ENCODE measurements at regions not wholly inside any gene's neighbourhood (a gene's known extent, or its start where the extent isn't known, plus 50 kb on each side); places are given as distances from the start of the nearest gene placed in this dataset.

GRCh38 chr1:168369655-168370054 lies 89.0 kb downstream of the TBX19 start:
- no peak overlapping the region for H3K4ac ChIP-seq (ENCODE audit: low read depth, low read length)
- H3K14ac ChIP-seq (replicated peaks; ENCODE audit: low read depth, low read length) = no peak overlapping the region
- H3K56ac ChIP-seq (ENCODE audit: extremely low read depth, insufficient read depth, low read length) = no peak overlapping the region
- no peaks in the 10 kb centered on the region for H3K9me1 ChIP-seq (ENCODE audit: insufficient read depth, low read length)
- H3K4me1 ChIP-seq (ENCODE audit: control insufficient read depth, insufficient read depth, low read length) = no peaks in the 10 kb centered on the region
- H4K20me1 ChIP-seq (ENCODE audit: insufficient read depth, low read length) = no peaks in the 10 kb centered on the region
- H3K18ac ChIP-seq (ENCODE audit: low read depth, low read length) = no peak overlapping the region
- H4K5ac ChIP-seq (ENCODE audit: low read depth, low read length) = no peak overlapping the region
- H3K4me3 ChIP-seq (ENCODE audit: insufficient read depth, low read depth, low read length) = no peak overlapping the region
- no CpG with 5 or more reads among the region's 5 CpGs for WGBS, 2 experiments (ENCODE audit: extremely low coverage in 2 of 2, insufficient read length in 1 of 2)
- H3K4me2 ChIP-seq (ENCODE audit: low read depth, low read length) = no peak overlapping the region
- ChIA-PET CTCF (no interaction called here), POLR2A (ENCODE audit: unreplicated experiment) (no interaction called here)
- no peak overlapping the region for H2BK20ac ChIP-seq (ENCODE audit: low read depth, low read length)
- H4K91ac ChIP-seq (ENCODE audit: insufficient read depth, low read depth, low read length) = no peak overlapping the region
- no peak overlapping the region for H2BK5ac ChIP-seq (ENCODE audit: low read depth, low read length, poor library complexity, severe bottlenecking)
- DNase-seq (no peak), ATAC-seq (ENCODE audit: low read depth) (no peak)
- H4K8ac ChIP-seq (ENCODE audit: low read depth in 2 of 2, low read length in 2 of 2) = no peak overlapping the region
- in situ Hi-C loops (cut with MboI; ENCODE audit: low sequenced_read_pairs) (no loop called here), intact Hi-C loops (cut with micrococcal nuclease) (no loop called here), dilution Hi-C loops (cut with HindIII; ENCODE audit: low sequenced_read_pairs, unreplicated experiment) (no loop called here)
- no peak overlapping the region for H3K23ac ChIP-seq (ENCODE audit: low read depth, low read length)
- TF ChIP-seq CHD1 (IDR thresholded peaks at IDR 0.05; ENCODE audit: low read depth, low read length) = no peak
- no peak for TF ChIP-seq RCOR1 (IDR thresholded peaks at IDR 0.05; ENCODE audit: insufficient replicate concordance, low read length)
- no peak for TF ChIP-seq SMC3 (IDR thresholded peaks at IDR 0.05; ENCODE audit: low read depth, low read length)
- no peak for TF ChIP-seq MXI1 (IDR thresholded peaks at IDR 0.05; ENCODE audit: borderline replicate concordance, low read depth, low read length)
- TF ChIP-seq ELK1 (IDR thresholded peaks at IDR 0.05; ENCODE audit: borderline replicate concordance, low read depth, low read length) = no peak
- TF ChIP-seq RFX5 (IDR thresholded peaks at IDR 0.05; ENCODE audit: low read depth, low read length) = no peak
- TF ChIP-seq POLR2A (IDR thresholded peaks at IDR 0.05; ENCODE audit: low read depth, low read length) = no peak
- no peak for TF ChIP-seq NFE2L2 (IDR thresholded peaks at IDR 0.05; ENCODE audit: low read depth, low read length)
- no peak for TF ChIP-seq MAZ (IDR thresholded peaks at IDR 0.05; ENCODE audit: borderline replicate concordance, low read depth, low read length)
- no peak for TF ChIP-seq CTCF (conservative IDR thresholded peaks at IDR 0.05; ENCODE audit: low read depth, low read length)
- no peak for TF ChIP-seq RAD21 (IDR thresholded peaks at IDR 0.05; ENCODE audit: low read length)
- no peak for TF ChIP-seq USF2 (IDR thresholded peaks at IDR 0.05; ENCODE audit: low read depth, low read length)
- TF ChIP-seq CEBPB (IDR thresholded peaks at IDR 0.05; ENCODE audit: low read depth, low read length) = no peak
- no peak for TF ChIP-seq MAFK (IDR thresholded peaks at IDR 0.05; ENCODE audit: low read depth, low read length)
- TF ChIP-seq BHLHE40 (IDR thresholded peaks at IDR 0.05; ENCODE audit: low read depth, low read length) = no peak
- TF ChIP-seq FOS (IDR thresholded peaks at IDR 0.05; ENCODE audit: low read depth, low read length) = no peak
- H2BK15ac ChIP-seq (ENCODE audit: low read depth, low read length) = no peak overlapping the region
- no peak overlapping the region for H2BK120ac ChIP-seq (ENCODE audit: low read depth, low read length)
- no peak overlapping the region for H3K27ac ChIP-seq (ENCODE audit: insufficient read depth, low read length)
- no peak overlapping the region for H3K9ac ChIP-seq (ENCODE audit: low read depth, low read length)
- H2AK9ac ChIP-seq (replicated peaks; ENCODE audit: low read depth, low read length, poor library complexity) = no peak overlapping the region
- H3K9me3 ChIP-seq (ENCODE audit: control insufficient read depth, insufficient read depth, low read length) = no peaks in the 10 kb centered on the region
- H2AK5ac ChIP-seq (ENCODE audit: low read depth, low read length) = no peak overlapping the region
- no TSS peak for BruUV-seq (replicated peaks)
- H3K36me3 ChIP-seq (ENCODE audit: control insufficient read depth, insufficient read depth, low read length) = no peaks in the 10 kb centered on the region
- no peaks in the 10 kb centered on the region; the same call in 1 of the 2 replicates for H3K27me3 ChIP-seq (ENCODE audit: control insufficient read depth, insufficient read depth, low read length)
- H3K79me1 ChIP-seq (ENCODE audit: low read depth in 1 of 2, low read length in 2 of 2) = no peaks in the 10 kb centered on the region
- H2AFZ ChIP-seq (replicated peaks; ENCODE audit: low read length, poor library complexity) = no peak overlapping the region
